GM18499 (cell line): ENCODE measurements at regions not wholly inside any gene's neighbourhood (a gene's known extent, or its start where the extent isn't known, plus 50 kb on each side); places are given as distances from the start of the nearest gene placed in this dataset.

ENCODE experiments used
- ATAC-seq: cut with Tn5 transposase; IDR thresholded peaks from one replicate; pipeline ENCODE4 v1.9.1; 2021; ENCODE audit warnings: moderate number of reproducible peaks; ENCODE audit not compliant: insufficient read depth, unreplicated experiment

- ATAC-seq, result no peak
Observed at GRCh38 chr12:98438656-98439230, 76.6 kb upstream of the TMPO start.

DNA sequence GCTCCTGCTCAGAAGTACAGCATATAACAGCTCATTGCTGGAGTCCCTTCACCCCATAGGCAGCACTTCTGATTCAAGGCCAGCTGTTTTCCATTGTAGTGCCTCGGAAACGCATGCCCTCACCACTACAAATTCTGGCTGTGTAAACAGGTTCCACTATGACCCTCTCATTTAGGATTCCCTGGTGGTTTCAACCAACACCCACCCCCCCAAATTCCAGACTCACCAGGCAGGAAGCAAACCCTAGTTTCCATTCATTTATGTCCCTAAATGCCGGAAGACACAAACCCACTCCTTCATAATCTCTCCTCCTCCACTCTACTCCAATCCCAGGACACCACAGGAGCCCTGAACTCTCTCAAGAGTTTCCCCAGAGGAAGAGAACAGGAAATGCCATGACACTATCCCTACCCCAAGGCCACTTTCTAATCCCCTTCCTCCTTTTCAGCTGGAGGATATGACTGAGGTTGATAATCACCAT, 75.9 kb upstream of the TMPO start:
- ATAC-seq, result no peak

DNA sequence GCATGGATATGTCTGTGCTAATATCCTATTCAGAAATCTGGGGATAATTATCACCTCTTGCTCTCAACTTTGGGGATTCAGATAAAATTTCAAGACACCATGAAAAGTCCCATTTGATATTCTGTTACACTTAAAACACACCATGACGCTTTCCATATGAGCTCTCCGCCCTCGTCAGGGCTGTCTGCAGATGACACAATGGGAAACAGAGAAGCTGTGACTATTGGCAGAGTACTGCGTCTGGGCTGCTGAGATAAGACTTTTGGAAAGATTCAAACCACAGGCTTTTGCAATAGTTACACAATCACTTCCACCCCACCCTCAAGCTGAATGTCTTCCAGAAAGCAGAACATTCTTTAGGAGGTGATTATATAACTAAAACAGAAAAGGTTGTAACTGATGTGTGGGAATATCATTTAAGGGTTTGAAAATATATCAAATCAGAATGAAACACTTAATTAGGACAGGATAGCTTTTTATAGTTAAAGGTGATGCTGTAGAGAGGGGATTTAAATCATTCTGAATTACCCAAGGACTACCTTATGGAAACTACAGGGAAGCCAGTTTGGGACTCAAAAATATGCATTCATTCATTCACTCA, 75.3 kb upstream of the TMPO start:
- ATAC-seq, result no peak

DNA sequence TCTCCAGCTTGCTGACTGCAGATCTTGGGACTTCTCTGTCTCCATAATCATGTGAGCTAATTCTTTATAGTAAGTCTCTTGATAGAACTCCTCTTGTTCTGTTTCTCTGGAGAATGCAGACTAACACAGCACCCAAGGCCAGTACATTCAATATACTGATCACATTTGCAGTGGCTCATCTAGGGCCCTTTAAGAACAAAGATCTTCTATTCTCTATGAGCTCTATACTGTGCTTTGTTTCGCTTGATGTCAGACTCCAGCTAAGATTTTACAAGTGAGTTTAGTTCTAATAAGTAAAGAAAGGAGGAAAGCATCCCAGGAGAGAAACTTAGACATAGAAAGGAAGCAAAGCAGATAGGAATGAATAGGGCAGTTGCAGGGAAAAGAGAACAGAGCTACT, 69.3 kb upstream of the TMPO start:
- no peak for ATAC-seq

DNA sequence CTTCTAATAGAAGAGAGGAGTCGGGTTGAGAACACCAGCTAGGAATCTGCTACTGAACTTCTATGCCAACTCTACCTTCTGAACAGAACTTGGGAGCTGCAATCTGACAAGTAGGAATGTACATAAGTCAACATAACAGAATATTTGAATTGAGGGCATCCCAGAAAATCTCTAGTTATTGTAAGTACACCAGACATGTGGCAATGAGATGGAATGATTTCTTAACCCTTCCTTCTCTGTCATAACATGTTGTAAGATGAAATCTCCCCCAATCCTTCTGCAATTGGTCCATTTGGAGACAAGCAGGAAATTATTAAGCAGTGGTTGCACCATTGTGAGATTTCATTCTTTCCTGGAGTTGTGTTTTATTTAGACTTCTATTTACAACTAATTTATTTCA, 68.7 kb upstream of the TMPO start:
- ATAC-seq, result no peak

DNA sequence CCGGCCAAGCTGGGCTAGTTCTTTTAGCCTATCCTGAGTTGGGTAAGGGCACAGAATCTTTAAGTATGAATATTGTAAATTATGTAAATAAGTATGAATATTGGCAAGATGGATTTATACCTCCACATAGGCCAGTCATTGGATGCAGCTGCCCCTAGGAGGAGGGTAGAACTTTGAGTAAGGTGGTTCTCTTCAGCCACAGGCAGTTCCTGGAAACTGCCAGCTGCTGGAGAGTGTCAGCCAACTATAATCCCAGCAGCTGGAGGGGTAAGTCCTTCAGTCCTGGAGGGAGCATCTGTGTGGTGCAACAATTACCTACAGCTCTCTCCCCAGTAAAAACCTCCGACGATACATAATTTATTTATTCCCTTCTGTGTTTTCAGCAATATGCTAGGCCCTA, 65.8 kb upstream of the TMPO start:
- no peak for ATAC-seq

- no peak for ATAC-seq
Observed at GRCh38 chr12:98453070-98453469, 62.3 kb upstream of the TMPO start.

GRCh38 chr12:98453492-98453891, 61.9 kb upstream of the TMPO start:
- ATAC-seq, result no peak

DNA sequence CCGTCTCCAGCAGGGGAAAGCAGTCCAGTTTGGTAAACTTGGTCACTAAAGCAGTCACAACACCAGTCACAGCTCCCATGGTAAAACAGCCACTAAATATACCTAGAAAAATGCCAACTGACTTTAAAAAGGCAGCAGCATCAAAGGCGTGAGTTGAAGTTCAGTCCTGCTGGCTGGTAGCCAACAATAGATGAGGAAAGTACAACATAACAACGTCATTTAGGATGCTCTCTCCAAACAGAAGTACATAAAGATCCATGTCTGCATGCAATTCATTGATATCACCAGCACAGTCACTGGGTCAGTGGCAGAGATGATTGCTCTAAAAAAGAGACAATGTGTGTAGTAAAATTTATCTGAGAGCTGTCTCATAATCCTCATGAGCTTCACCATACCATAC, 59.3 kb upstream of the TMPO start:
- ATAC-seq, result no peak

- ATAC-seq, result no peak
Observed at GRCh38 chr12:98456576-98457573, 58.5 kb upstream of the TMPO start.

DNA sequence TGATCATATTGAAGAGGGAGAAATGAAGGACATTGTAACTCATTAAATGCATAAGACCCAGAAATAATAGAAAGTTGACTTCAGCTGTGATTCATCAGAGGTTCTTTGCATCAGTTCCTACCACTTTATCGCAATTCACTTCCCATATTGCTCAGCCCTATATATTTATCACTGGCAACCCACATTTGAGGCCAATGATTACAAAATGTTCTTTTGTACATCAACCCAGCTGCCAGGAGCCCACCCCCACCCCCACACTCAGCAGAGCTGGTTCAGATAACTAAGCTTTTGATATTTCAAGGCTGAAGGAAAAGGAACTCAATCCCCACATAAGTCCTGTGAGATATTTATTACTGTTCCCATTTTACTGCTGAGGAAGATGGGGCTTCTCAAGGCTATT, 51.2 kb upstream of the TMPO start:
- no peak for ATAC-seq

DNA sequence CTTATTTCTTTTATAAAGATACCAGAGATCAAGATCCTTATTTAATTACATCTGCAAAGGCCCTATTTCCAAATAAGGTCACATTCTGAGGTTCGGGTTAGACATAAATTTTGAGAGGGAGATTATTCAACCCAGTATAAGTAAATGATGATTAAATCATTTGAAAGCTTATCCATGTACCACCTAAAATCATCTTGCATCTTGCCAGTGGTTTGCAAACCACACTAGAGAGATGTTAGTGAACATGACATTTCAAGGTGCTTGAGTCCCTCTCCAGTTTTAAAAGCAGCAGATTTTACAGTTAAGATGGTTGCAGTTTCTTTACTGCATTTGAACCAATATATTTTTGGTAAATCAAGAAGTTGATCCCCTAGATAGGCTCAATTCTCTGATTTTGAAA, 49.9 kb upstream of the TMPO start:
- ATAC-seq, result no peak
